H9 (cell line): ENCODE measurements at regions not wholly inside any gene's neighbourhood (a gene's known extent, or its start where the extent isn't known, plus 50 kb on each side); places are given as distances from the start of the nearest gene placed in this dataset.

Experiments
- DNase-seq: peaks from one replicate; pipeline ENCODE4 v3.0.0-alpha.2; 2017
- H2AFZ ChIP-seq: one replicate; pipeline ENCODE4 v1.6.1; 2013; ENCODE audit warnings: mild to moderate bottlenecking, low read length, control low read depth, moderate library complexity
- H2AK5ac ChIP-seq: 2 replicates; pipeline ENCODE4 v1.6.1; 2013; ENCODE audit warnings: low read length, control low read depth, mixed read lengths; ENCODE audit not compliant: insufficient read length
- H2BK120ac ChIP-seq: one replicate; pipeline ENCODE4 v1.6.1; 2013; ENCODE audit warnings: low read depth, mild to moderate bottlenecking, low read length, control low read depth, inconsistent platforms; ENCODE audit not compliant: poor library complexity, severe bottlenecking
- H2BK12ac ChIP-seq: 2 replicates; pipeline ENCODE4 v1.6.1; 2013; ENCODE audit warnings: low read length, control low read depth, mixed read lengths, low read depth; ENCODE audit not compliant: insufficient read length
- H2BK15ac ChIP-seq: 2 replicates; pipeline ENCODE4 v1.6.1; 2013; ENCODE audit warnings: low read depth, low read length, control low read depth
- H2BK20ac ChIP-seq: one replicate; pipeline ENCODE4 v1.6.1; 2013; ENCODE audit warnings: low read depth, mild to moderate bottlenecking, low read length, control low read depth, inconsistent platforms; ENCODE audit not compliant: poor library complexity, severe bottlenecking
- H2BK5ac ChIP-seq: 2 replicates; pipeline ENCODE4 v1.6.1; 2013; ENCODE audit warnings: low read length, control low read depth, mixed read lengths; ENCODE audit not compliant: insufficient read length
- H3K14ac ChIP-seq: 2 replicates; pipeline ENCODE4 v1.6.1; 2013; ENCODE audit warnings: low read length, control low read depth; ENCODE audit not compliant: insufficient read depth
- H3K18ac ChIP-seq: 2 replicates; pipeline ENCODE4 v1.6.1; 2013; ENCODE audit warnings: low read depth, mild to moderate bottlenecking, mixed read lengths, low read length, control low read depth; ENCODE audit not compliant: insufficient read length
- H3K23ac ChIP-seq: 2 replicates; pipeline ENCODE4 v1.6.1; 2013; ENCODE audit warnings: low read length, control low read depth, mixed read lengths, low read depth; ENCODE audit not compliant: insufficient read length
- H3K23me2 ChIP-seq: 2 replicates; pipeline ENCODE4 v1.6.1; 2013; ENCODE audit warnings: low read depth, mild to moderate bottlenecking, mixed read lengths, low read length, control low read depth; ENCODE audit not compliant: insufficient read length, poor library complexity, severe bottlenecking
- H3K27ac ChIP-seq: 2 replicates; pipeline ENCODE4 v1.5.1; 2013; ENCODE audit warnings: low read length, control low read depth, mixed read lengths, low read depth; ENCODE audit not compliant: insufficient read length
- H3K27me3 ChIP-seq: 2 replicates; pipeline ENCODE4 v1.6.1; 2013; ENCODE audit warnings: low read length, control low read depth, inconsistent platforms; ENCODE audit not compliant: insufficient read depth
- H3K4ac ChIP-seq: 2 replicates; pipeline ENCODE4 v1.6.1; 2013; ENCODE audit warnings: low read depth, mild to moderate bottlenecking, control low read depth, inconsistent platforms, low read length, moderate library complexity
- H3K4me1 ChIP-seq: 2 replicates; pipeline ENCODE4 v1.6.1; 2013; ENCODE audit warnings: low read length, control low read depth, inconsistent platforms; ENCODE audit not compliant: insufficient read depth
- H3K4me2 ChIP-seq: 2 replicates; pipeline ENCODE4 v1.6.1; 2013; ENCODE audit warnings: low read length, control low read depth, mixed read lengths; ENCODE audit not compliant: insufficient read length, insufficient read depth
- H3K56ac ChIP-seq: 2 replicates; pipeline ENCODE4 v1.6.1; 2013; ENCODE audit warnings: low read depth, mild to moderate bottlenecking, mixed read lengths, low read length, control low read depth; ENCODE audit not compliant: insufficient read length
- H3K79me1 ChIP-seq: 2 replicates; pipeline ENCODE4 v1.6.1; 2013; ENCODE audit warnings: low read depth, mild to moderate bottlenecking, moderate library complexity, low read length, control low read depth, inconsistent platforms; ENCODE audit not compliant: insufficient read depth, poor library complexity, severe bottlenecking
- H3K79me2 ChIP-seq: 2 replicates; pipeline ENCODE4 v1.6.1; 2013; ENCODE audit warnings: low read length, control low read depth, inconsistent platforms; ENCODE audit not compliant: insufficient read depth
- H3K9ac ChIP-seq: 2 replicates; pipeline ENCODE4 v1.6.1; 2013; ENCODE audit warnings: low read length, control low read depth, mixed read lengths; ENCODE audit not compliant: insufficient read length; ENCODE audit errors: extremely low read depth
- H3K9me3 ChIP-seq: one replicate; pipeline ENCODE4 v1.6.1; 2013; ENCODE audit warnings: low read depth, low read length, inconsistent platforms; ENCODE audit not compliant: control insufficient read depth
- H3T11ph ChIP-seq: one replicate; pipeline ENCODE4 v1.6.1; 2013; ENCODE audit warnings: mild to moderate bottlenecking, low read length, control low read depth, inconsistent platforms
- H4K20me1 ChIP-seq: one replicate; pipeline ENCODE4 v1.6.1; 2013; ENCODE audit not compliant: control insufficient read depth, insufficient read length, insufficient read depth
- H4K5ac ChIP-seq: 2 replicates; pipeline ENCODE4 v1.6.1; 2013; ENCODE audit warnings: low read depth, mild to moderate bottlenecking, mixed read lengths, low read length, control low read depth; ENCODE audit not compliant: insufficient read length
- H4K8ac ChIP-seq: replicated peaks from 2 replicates; pipeline ENCODE4 v1.6.1; 2013; ENCODE audit warnings: low read length, control low read depth, mixed read lengths, low read depth; ENCODE audit not compliant: insufficient read length
- H4K91ac ChIP-seq: 2 replicates; pipeline ENCODE4 v1.6.1; 2013; ENCODE audit warnings: low read depth, mild to moderate bottlenecking, moderate library complexity, mixed read lengths, low read length, control low read depth; ENCODE audit not compliant: insufficient read length
- H3K27ac Mint-ChIP-seq, 3 experiments: 2 replicates in 2 of 3; 3 replicates in 1 of 3; pipeline ENCODE4 v1.8.0; 2020 to 2021; ENCODE audit warnings: mixed read lengths in 3 of 3, mild to moderate bottlenecking in 1 of 3, moderate library complexity in 1 of 3
- H3K27me3 Mint-ChIP-seq: 2 replicates; pipeline ENCODE4 v1.8.0; 2021; ENCODE audit warnings: low read depth, mild to moderate bottlenecking, moderate library complexity, mixed read lengths
- H3K36me3 Mint-ChIP-seq, 3 experiments: 2 replicates in 2 of 3; 3 replicates in 1 of 3; pipeline ENCODE4 v1.8.0; 2020 to 2021; ENCODE audit warnings: low read depth in 3 of 3, mixed read lengths in 3 of 3; ENCODE audit not compliant: insufficient read depth in 1 of 3
- H3K4me1 Mint-ChIP-seq, 2 experiments: 2 replicates each; pipeline ENCODE4 v1.8.0; 2020; ENCODE audit warnings: mixed read lengths in 2 of 2
- H3K4me3 Mint-ChIP-seq, 2 experiments: 2 replicates in 1 of 2; 3 replicates in 1 of 2; pipeline ENCODE4 v1.8.0; 2020 to 2021; ENCODE audit warnings: mild to moderate bottlenecking in 2 of 2, mixed read lengths in 2 of 2, moderate library complexity in 1 of 2
- H3K9me3 Mint-ChIP-seq, 2 experiments: 2 replicates in 1 of 2; 3 replicates in 1 of 2; pipeline ENCODE4 v1.8.0; 2020; ENCODE audit warnings: mild to moderate bottlenecking in 2 of 2, mixed read lengths in 2 of 2, moderate library complexity in 1 of 2
- CTCF ChIP-seq: fragments of 200-600 bp; sonication (generic); conservative IDR thresholded peaks from 3 replicates; pipeline ENCODE4 v1.8.0; 2021; ENCODE audit warnings: antibody characterized with exemption, mild to moderate bottlenecking
- WGBS: extraction: QIAGEN DNeasy Blood & Tissue Kit; methylation state at CpG from one replicate; pipeline ENCODE4 v1.1.7; 2013; ENCODE audit warnings: missing lambda C conversion rate, low lambda C conversion rate, mixed read lengths; ENCODE audit not compliant: insufficient read length; ENCODE audit errors: extremely low coverage; 5-methylcytosine and 5-hydroxymethylcytosine counted together

GRCh38 chr5:176727983-176728675 lies 80.8 kb downstream of the TSPAN17 start:
- Histone ChIP-seq H3K27me3 (no peaks in the 10 kb centered on the region), H3T11ph (no peak overlapping the region), H2AK5ac (no peak overlapping the region), H3K9me3 (no peaks in the 10 kb centered on the region), H3K14ac (no peak overlapping the region), H2BK20ac (no peak overlapping the region), H4K5ac (no peak overlapping the region), H3K18ac (no peak overlapping the region), H3K23me2 (no peaks in the 10 kb centered on the region), H3K23ac (no peak overlapping the region), H3K4ac (no peak overlapping the region), H2AFZ (no peak overlapping the region), H3K79me1 (no peaks in the 10 kb centered on the region), H3K4me2 (no peak overlapping the region), H3K27ac (no peak overlapping the region), H3K9ac (no peak overlapping the region), H3K4me1 (peaks cover 3% of the 10 kb centered on the region; the same call in 1 of the 2 replicates), H2BK120ac (no peak overlapping the region), H2BK15ac (no peak overlapping the region), H4K8ac (no peak overlapping the region), H4K20me1 (no peaks in the 10 kb centered on the region), H3K56ac (no peak overlapping the region), H2BK5ac (no peak overlapping the region), H2BK12ac (no peak overlapping the region), H4K91ac (no peak overlapping the region), H3K79me2 (no peaks in the 10 kb centered on the region)
- Mint-ChIP-seq H3K27ac (no peak overlapping the region), H3K27me3 (peaks cover 17% of the 10 kb centered on the region), H3K9me3 (peaks cover 0 to 4% of the 10 kb centered on the region in 2 experiments; a peak in 1 of 5 replicates), H3K4me3 (no peak overlapping the region), H3K36me3 (no peaks in the 10 kb centered on the region), H3K4me1 (peaks cover 40 to 50% of the 10 kb centered on the region in 2 experiments)
- DNase-seq = no peak
- WGBS = no CpG with 5 or more reads among the region's 15 CpGs
- TF ChIP-seq CTCF = no peak
